DOHH2 (cell line): ENCODE measurements at regions not wholly inside any gene's neighbourhood (a gene's known extent, or its start where the extent isn't known, plus 50 kb on each side); places are given as distances from the start of the nearest gene placed in this dataset.
"Not testable (repeated sequence)": the region's sequence is repeated elsewhere in the genome, so short reads cannot be mapped to it uniquely, and the experiment has no call there.

Experiments used
- EZH2phosphoT487 ChIP-seq: fragments of 200-600 bp; sonication (generic); IDR thresholded peaks from 2 replicates; pipeline ENCODE4 v1.6.1; 2017; ENCODE audit warnings: borderline replicate concordance, mild to moderate bottlenecking, antibody characterized with exemption, low read length, moderate library complexity, mixed read lengths
- TF ChIP-seq, protein P1 (sequence below): fragments of 200-600 bp; sonication (generic); IDR thresholded peaks from one replicate; pipeline ENCODE4 v1.5.1; 2014; ENCODE audit warnings: antibody characterized with exemption, mild to moderate bottlenecking, low read depth, low read length; ENCODE audit not compliant: poor library complexity, severe bottlenecking

DNA sequence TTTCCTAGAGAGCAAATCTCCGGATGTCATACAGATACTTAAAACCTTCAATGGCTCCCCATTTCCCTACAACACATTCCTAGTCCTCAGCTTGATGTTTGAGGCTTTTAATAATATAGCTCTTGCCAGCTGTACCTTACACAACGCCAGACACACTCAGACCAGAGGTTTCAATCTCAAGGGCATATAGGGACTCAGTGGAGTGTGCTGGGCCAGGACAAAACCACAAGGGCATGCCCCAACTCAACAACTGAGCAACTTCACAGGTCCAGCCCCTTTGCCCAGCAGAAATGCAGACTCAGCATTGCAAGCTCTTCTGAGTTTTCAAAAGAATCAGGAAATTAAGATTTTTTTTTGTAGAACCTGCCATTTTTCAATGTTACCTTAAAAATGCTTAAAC, 95.4 kb upstream of the RRN3 start:
- TF ChIP-seq, protein P1, sequence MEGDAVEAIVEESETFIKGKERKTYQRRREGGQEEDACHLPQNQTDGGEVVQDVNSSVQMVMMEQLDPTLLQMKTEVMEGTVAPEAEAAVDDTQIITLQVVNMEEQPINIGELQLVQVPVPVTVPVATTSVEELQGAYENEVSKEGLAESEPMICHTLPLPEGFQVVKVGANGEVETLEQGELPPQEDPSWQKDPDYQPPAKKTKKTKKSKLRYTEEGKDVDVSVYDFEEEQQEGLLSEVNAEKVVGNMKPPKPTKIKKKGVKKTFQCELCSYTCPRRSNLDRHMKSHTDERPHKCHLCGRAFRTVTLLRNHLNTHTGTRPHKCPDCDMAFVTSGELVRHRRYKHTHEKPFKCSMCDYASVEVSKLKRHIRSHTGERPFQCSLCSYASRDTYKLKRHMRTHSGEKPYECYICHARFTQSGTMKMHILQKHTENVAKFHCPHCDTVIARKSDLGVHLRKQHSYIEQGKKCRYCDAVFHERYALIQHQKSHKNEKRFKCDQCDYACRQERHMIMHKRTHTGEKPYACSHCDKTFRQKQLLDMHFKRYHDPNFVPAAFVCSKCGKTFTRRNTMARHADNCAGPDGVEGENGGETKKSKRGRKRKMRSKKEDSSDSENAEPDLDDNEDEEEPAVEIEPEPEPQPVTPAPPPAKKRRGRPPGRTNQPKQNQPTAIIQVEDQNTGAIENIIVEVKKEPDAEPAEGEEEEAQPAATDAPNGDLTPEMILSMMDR = not testable (repeated sequence)
- not testable (repeated sequence) for TF ChIP-seq EZH2phosphoT487
